WTC11 (cell line): ENCODE measurements at regions not wholly inside any gene's neighbourhood (a gene's known extent, or its start where the extent isn't known, plus 50 kb on each side); places are given as distances from the start of the nearest gene placed in this dataset.

Experiments
- ATAC-seq: fragments of 200-7000 bp; cut with Tn5 transposase; 2 replicates; pipeline ENCODE4 v1.10.0; 2021; ENCODE audit warnings: mild to moderate bottlenecking, moderate library complexity
- CTCF ChIA-PET: fragments of 300-600 bp; sonication (Branson Sonifier 250); formaldehyde crosslinking; loops from one replicate; lab custom pipeline; 2021; ENCODE audit warnings: antibody characterized with exemption; lab: Charles Lee
- POLR2A ChIA-PET: fragments of 350-600 bp; sonication (Branson Sonifier 250); formaldehyde crosslinking; loops from one replicate; lab custom pipeline; 2021; ENCODE audit warnings: antibody characterized with exemption; lab: Charles Lee
- DNase-seq: peaks from one replicate; pipeline ENCODE4 v3.0.0; 2021; ENCODE audit warnings: low spot score
- H3K27ac Mint-ChIP-seq: 2 replicates; pipeline ENCODE4 v1.8.0; 2021; ENCODE audit warnings: mixed read lengths
- H3K27me3 Mint-ChIP-seq: 2 replicates; pipeline ENCODE4 v1.8.0; 2021; ENCODE audit warnings: low read depth, mild to moderate bottlenecking, moderate library complexity, mixed read lengths
- H3K36me3 Mint-ChIP-seq: 2 replicates; pipeline ENCODE4 v1.8.0; 2021; ENCODE audit warnings: mixed read lengths
- H3K4me1 Mint-ChIP-seq: 2 replicates; pipeline ENCODE4 v1.8.0; 2022; ENCODE audit warnings: mixed read lengths
- H3K4me3 Mint-ChIP-seq: 2 replicates; pipeline ENCODE4 v1.8.0; 2021; ENCODE audit warnings: mild to moderate bottlenecking, moderate library complexity, mixed read lengths
- H3K9me3 Mint-ChIP-seq: 2 replicates; pipeline ENCODE4 v1.8.0; 2021; ENCODE audit warnings: mixed read lengths
- CREB1 ChIP-seq: sonication (generic); formaldehyde crosslinking; IDR thresholded peaks from 2 replicates; pipeline ENCODE4 v1.8.0; 2023; ENCODE audit warnings: mild to moderate bottlenecking, missing genetic modification reagents
- FOXK1 ChIP-seq: sonication (generic); formaldehyde crosslinking; IDR thresholded peaks from 2 replicates; pipeline ENCODE4 v1.8.0; 2022; ENCODE audit warnings: mild to moderate bottlenecking, moderate library complexity, missing genetic modification reagents
- GABPB1 ChIP-seq: sonication (generic); formaldehyde crosslinking; IDR thresholded peaks from 2 replicates; pipeline ENCODE4 v1.8.1; 2023; ENCODE audit warnings: mild to moderate bottlenecking, missing genetic modification reagents
- HMGA2 ChIP-seq: fragments of 250-450 bp; sonication (Bioruptor Pico); IDR thresholded peaks from 2 replicates; pipeline ENCODE4 v1.4.0; 2021; ENCODE audit warnings: mild to moderate bottlenecking, moderate library complexity
- JAZF1 ChIP-seq: fragments of 250-450 bp; sonication (Bioruptor Pico); IDR thresholded peaks from 2 replicates; pipeline ENCODE4 v1.9.0; 2021; ENCODE audit warnings: moderate library complexity, mild to moderate bottlenecking, inconsistent platforms
- NFE2L1 ChIP-seq: sonication (generic); formaldehyde crosslinking; IDR thresholded peaks from 2 replicates; pipeline ENCODE4 v1.8.1; 2023; ENCODE audit warnings: missing genetic modification reagents
- NFYB ChIP-seq: sonication (generic); formaldehyde crosslinking; conservative IDR thresholded peaks from 2 replicates; pipeline ENCODE4 v1.8.0; 2022; ENCODE audit warnings: low read depth, missing genetic modification reagents
- NR1H2 ChIP-seq: sonication (generic); formaldehyde crosslinking; IDR thresholded peaks from 2 replicates; pipeline ENCODE4 v1.9.0; 2021; ENCODE audit warnings: mild to moderate bottlenecking, moderate library complexity, missing genetic modification reagents
- NR2C2 ChIP-seq: sonication (generic); formaldehyde crosslinking; IDR thresholded peaks from 2 replicates; pipeline ENCODE4 v1.8.0; 2022; ENCODE audit warnings: mild to moderate bottlenecking, missing genetic modification reagents
- PREB ChIP-seq: sonication (generic); formaldehyde crosslinking; IDR thresholded peaks from 2 replicates; pipeline ENCODE4 v1.8.1; 2022; ENCODE audit warnings: mild to moderate bottlenecking, missing genetic modification reagents, moderate library complexity, borderline replicate concordance
- SMAD3 ChIP-seq: sonication (generic); formaldehyde crosslinking; IDR thresholded peaks from 2 replicates; pipeline ENCODE4 v1.8.0; 2022; ENCODE audit warnings: missing genetic modification reagents, mild to moderate bottlenecking, borderline replicate concordance
- STAT6 ChIP-seq: sonication (generic); formaldehyde crosslinking; conservative IDR thresholded peaks from 2 replicates; pipeline ENCODE4 v1.8.1; 2023; ENCODE audit warnings: mild to moderate bottlenecking, low read depth, missing genetic modification reagents, moderate library complexity
- TEAD4 ChIP-seq: sonication (generic); formaldehyde crosslinking; IDR thresholded peaks from 2 replicates; pipeline ENCODE4 v1.8.0; 2022; ENCODE audit warnings: mild to moderate bottlenecking, missing genetic modification reagents
- TF ChIP-seq, protein P1 (sequence below): sonication (generic); formaldehyde crosslinking; IDR thresholded peaks from 2 replicates; pipeline ENCODE4 v1.8.1; 2023; ENCODE audit warnings: mild to moderate bottlenecking, missing genetic modification reagents, borderline replicate concordance
- TF ChIP-seq, protein P2 (sequence below): fragments of 250-450 bp; sonication (Bioruptor Pico); conservative IDR thresholded peaks from 2 replicates; pipeline ENCODE4 v1.9.0; 2021; ENCODE audit warnings: mild to moderate bottlenecking
- TF ChIP-seq, protein P3 (sequence below): fragments of 250-450 bp; sonication (Bioruptor Pico); IDR thresholded peaks from 2 replicates; pipeline ENCODE4 v1.8.0; 2021; ENCODE audit warnings: mild to moderate bottlenecking
- TF ChIP-seq, protein P4 (sequence below): sonication (generic); formaldehyde crosslinking; IDR thresholded peaks from 2 replicates; pipeline ENCODE4 v1.8.0; 2022; ENCODE audit warnings: mild to moderate bottlenecking, missing genetic modification reagents
- TF ChIP-seq, protein P5 (sequence below): sonication (generic); formaldehyde crosslinking; IDR thresholded peaks from 2 replicates; pipeline ENCODE4 v1.8.1; 2022; ENCODE audit warnings: mild to moderate bottlenecking, moderate library complexity, missing genetic modification reagents

- no peak for TF ChIP-seq STAT6 (CRISPR knock-in tag)
- TF ChIP-seq NFE2L1 = no peak
Observed at GRCh38 chr17:68185820-68186219, 62.0 kb upstream of the AMZ2 start (continued).

GRCh38 chr17:68190495-68190894 lies 57.3 kb upstream of the AMZ2 start:
- no peak overlapping the region for H3K27ac Mint-ChIP-seq
- no peaks in the 10 kb centered on the region for H3K9me3 Mint-ChIP-seq
- no peak for TF ChIP-seq SMAD3 (CRISPR knock-in tag)
- TF ChIP-seq, protein P1, sequence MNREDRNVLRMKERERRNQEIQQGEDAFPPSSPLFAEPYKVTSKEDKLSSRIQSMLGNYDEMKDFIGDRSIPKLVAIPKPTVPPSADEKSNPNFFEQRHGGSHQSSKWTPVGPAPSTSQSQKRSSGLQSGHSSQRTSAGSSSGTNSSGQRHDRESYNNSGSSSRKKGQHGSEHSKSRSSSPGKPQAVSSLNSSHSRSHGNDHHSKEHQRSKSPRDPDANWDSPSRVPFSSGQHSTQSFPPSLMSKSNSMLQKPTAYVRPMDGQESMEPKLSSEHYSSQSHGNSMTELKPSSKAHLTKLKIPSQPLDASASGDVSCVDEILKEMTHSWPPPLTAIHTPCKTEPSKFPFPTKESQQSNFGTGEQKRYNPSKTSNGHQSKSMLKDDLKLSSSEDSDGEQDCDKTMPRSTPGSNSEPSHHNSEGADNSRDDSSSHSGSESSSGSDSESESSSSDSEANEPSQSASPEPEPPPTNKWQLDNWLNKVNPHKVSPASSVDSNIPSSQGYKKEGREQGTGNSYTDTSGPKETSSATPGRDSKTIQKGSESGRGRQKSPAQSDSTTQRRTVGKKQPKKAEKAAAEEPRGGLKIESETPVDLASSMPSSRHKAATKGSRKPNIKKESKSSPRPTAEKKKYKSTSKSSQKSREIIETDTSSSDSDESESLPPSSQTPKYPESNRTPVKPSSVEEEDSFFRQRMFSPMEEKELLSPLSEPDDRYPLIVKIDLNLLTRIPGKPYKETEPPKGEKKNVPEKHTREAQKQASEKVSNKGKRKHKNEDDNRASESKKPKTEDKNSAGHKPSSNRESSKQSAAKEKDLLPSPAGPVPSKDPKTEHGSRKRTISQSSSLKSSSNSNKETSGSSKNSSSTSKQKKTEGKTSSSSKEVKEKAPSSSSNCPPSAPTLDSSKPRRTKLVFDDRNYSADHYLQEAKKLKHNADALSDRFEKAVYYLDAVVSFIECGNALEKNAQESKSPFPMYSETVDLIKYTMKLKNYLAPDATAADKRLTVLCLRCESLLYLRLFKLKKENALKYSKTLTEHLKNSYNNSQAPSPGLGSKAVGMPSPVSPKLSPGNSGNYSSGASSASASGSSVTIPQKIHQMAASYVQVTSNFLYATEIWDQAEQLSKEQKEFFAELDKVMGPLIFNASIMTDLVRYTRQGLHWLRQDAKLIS (CRISPR knock-in tag) = no peak
- TF ChIP-seq, protein P2, sequence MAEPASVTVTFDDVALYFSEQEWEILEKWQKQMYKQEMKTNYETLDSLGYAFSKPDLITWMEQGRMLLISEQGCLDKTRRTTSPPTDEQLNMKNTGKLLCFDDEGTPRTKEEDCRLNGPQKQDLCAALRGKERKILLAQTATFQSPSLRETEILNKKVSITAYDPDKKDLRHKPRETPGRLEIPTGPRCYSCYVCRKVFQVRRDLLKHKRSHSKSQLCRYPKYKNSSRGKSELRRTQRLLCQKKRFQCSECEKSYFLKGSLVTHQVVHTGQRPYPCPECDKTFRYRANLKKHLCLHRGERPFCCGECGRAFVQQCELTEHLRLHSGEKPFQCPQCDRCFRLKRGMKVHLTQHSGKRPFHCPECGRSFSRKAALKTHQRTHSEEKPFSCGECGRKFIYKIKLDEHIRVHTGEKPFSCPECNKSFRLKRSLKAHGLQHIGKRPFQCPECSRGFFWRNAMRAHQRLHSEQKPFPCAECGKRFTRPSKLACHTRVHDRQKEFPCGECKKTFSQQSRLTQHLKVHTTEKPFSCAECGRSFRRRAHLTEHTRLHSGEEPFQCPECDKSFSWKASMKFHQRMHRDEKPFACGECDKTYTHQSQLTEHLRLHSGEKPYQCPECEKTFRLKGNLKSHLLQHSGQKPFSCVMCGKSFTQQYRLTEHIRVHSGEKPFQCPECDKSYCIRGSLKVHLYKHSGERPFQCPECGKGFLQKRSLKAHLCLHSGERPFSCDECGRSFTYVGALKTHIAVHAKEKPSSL = no peak
- TF ChIP-seq, protein P3, sequence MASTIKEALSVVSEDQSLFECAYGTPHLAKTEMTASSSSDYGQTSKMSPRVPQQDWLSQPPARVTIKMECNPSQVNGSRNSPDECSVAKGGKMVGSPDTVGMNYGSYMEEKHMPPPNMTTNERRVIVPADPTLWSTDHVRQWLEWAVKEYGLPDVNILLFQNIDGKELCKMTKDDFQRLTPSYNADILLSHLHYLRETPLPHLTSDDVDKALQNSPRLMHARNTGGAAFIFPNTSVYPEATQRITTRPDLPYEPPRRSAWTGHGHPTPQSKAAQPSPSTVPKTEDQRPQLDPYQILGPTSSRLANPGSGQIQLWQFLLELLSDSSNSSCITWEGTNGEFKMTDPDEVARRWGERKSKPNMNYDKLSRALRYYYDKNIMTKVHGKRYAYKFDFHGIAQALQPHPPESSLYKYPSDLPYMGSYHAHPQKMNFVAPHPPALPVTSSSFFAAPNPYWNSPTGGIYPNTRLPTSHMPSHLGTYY (CRISPR knock-in tag) = no peak
- TF ChIP-seq PREB (CRISPR knock-in tag) = no peak
- TF ChIP-seq JAZF1 (CRISPR knock-in tag) = no peak
- no peak for TF ChIP-seq HMGA2 (CRISPR knock-in tag)
- no peak for TF ChIP-seq GABPB1
- no peak for TF ChIP-seq NR2C2 (CRISPR knock-in tag)
- TF ChIP-seq FOXK1 (CRISPR knock-in tag) = no peak
- TF ChIP-seq, protein P4, sequence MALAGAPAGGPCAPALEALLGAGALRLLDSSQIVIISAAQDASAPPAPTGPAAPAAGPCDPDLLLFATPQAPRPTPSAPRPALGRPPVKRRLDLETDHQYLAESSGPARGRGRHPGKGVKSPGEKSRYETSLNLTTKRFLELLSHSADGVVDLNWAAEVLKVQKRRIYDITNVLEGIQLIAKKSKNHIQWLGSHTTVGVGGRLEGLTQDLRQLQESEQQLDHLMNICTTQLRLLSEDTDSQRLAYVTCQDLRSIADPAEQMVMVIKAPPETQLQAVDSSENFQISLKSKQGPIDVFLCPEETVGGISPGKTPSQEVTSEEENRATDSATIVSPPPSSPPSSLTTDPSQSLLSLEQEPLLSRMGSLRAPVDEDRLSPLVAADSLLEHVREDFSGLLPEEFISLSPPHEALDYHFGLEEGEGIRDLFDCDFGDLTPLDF (CRISPR knock-in tag) = no peak
- TF ChIP-seq, protein P5, sequence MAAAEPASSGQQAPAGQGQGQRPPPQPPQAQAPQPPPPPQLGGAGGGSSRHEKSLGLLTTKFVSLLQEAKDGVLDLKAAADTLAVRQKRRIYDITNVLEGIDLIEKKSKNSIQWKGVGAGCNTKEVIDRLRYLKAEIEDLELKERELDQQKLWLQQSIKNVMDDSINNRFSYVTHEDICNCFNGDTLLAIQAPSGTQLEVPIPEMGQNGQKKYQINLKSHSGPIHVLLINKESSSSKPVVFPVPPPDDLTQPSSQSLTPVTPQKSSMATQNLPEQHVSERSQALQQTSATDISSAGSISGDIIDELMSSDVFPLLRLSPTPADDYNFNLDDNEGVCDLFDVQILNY (CRISPR knock-in tag) = no peak
- no peak for TF ChIP-seq TEAD4 (CRISPR knock-in tag)
- no peak for TF ChIP-seq NR1H2
- TF ChIP-seq CREB1 (CRISPR knock-in tag) = no peak
- TF ChIP-seq NFYB (CRISPR knock-in tag) = no peak
- H3K27me3 Mint-ChIP-seq = peaks cover 40% of the 10 kb centered on the region
- peaks cover 3% of the 10 kb centered on the region for H3K4me1 Mint-ChIP-seq
- CTCF ChIA-PET = interaction anchor here (1.0 kb wide), 1 partner anchor 10 kb away, joined by 3 read pairs; no protein-coding TSS in a partner anchor
- no peaks in the 10 kb centered on the region for H3K36me3 Mint-ChIP-seq
- POLR2A ChIA-PET = no interaction called here
- H3K4me3 Mint-ChIP-seq = no peak overlapping the region
- DNase-seq (no peak), ATAC-seq (no peak)
